ENCODE measurements at regions not wholly inside any gene's neighbourhood (a gene's known extent, or its start where the extent isn't known, plus 50 kb on each side); places are given as distances from the start of the nearest gene placed in this dataset.
"Not testable (repeated sequence)": the region's sequence is repeated elsewhere in the genome, so short reads cannot be mapped to it uniquely, and the experiment has no call there.

- H3K9me3 ChIP-seq = no peaks in the 10 kb centered on the region
- intact Hi-C loops (cut with DNase I, micrococcal nuclease) = no loop called here
- no peaks in the 10 kb centered on the region for H3K4me1 ChIP-seq (ENCODE audit: low read depth)
- no peak overlapping the region for H3K4me3 ChIP-seq
- no peak for TF ChIP-seq CTCF (IDR thresholded peaks at IDR 0.05)
- no peaks in the 10 kb centered on the region for H3K36me3 ChIP-seq (ENCODE audit: low read depth)
- ATAC-seq (no peak), DNase-seq (no peak)
Observed at GRCh38 chr3:22441711-22442110, 690.7 kb upstream of the ZNF385D start.

GRCh38 chr3:22443571-22444233 lies 692.7 kb upstream of the ZNF385D start:
- no peak for TF ChIP-seq CTCF (IDR thresholded peaks at IDR 0.05)
- H3K4me3 ChIP-seq = no peak overlapping the region
- H3K36me3 ChIP-seq (ENCODE audit: low read depth) = no peaks in the 10 kb centered on the region
- intact Hi-C loops (cut with DNase I, micrococcal nuclease) = no loop called here
- no peak for ATAC-seq
- no peaks in the 10 kb centered on the region for H3K4me1 ChIP-seq (ENCODE audit: low read depth)
- DNase-seq = no peak
- H3K9me3 ChIP-seq = no peaks in the 10 kb centered on the region

DNA sequence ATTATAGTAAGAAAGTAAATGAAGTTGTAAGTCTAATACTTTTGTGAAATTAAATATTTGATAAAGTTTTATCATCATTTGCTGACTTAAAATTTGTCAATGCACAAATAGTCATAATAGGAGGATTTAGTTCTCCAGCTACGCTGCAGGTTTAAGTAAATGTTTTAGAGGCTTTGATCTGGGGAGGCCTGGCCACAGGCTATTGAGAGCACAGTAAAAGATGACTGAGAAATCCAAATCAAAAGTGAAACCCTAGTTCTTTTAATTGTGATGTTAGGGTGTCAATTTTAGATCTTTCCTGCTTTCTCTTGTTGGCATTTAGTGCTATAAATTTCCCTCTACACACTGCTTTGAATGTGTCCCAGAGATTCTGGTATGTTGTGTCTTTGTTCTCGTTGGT lies 694.3 kb upstream of the ZNF385D start:
- DNase-seq; intact Hi-C loops (cut with DNase I, micrococcal nuclease); H3K4me3 ChIP-seq; ATAC-seq; H3K9me3 ChIP-seq; H3K36me3 ChIP-seq (ENCODE audit: low read depth); H3K4me1 ChIP-seq (ENCODE audit: low read depth): not testable (repeated sequence)

GRCh38 chr3:22450786-22451400 lies 699.9 kb upstream of the ZNF385D start:
- no peak for ATAC-seq
- H3K9me3 ChIP-seq = no peaks in the 10 kb centered on the region
- no peaks in the 10 kb centered on the region for H3K36me3 ChIP-seq (ENCODE audit: low read depth)
- H3K4me3 ChIP-seq = no peak overlapping the region
- H3K4me1 ChIP-seq (ENCODE audit: low read depth) = no peaks in the 10 kb centered on the region
- no peak for TF ChIP-seq CTCF (IDR thresholded peaks at IDR 0.05)
- no peak for DNase-seq
- intact Hi-C loops (cut with DNase I, micrococcal nuclease) = no loop called here

- ATAC-seq (no peak), DNase-seq (no peak)
- TF ChIP-seq CTCF (IDR thresholded peaks at IDR 0.05) = no peak
- no peaks in the 10 kb centered on the region for H3K9me3 ChIP-seq
- no peak overlapping the region for H3K4me3 ChIP-seq
- intact Hi-C loops (cut with DNase I, micrococcal nuclease) = no loop called here
- no peaks in the 10 kb centered on the region for H3K36me3 ChIP-seq (ENCODE audit: low read depth)
- no peaks in the 10 kb centered on the region for H3K4me1 ChIP-seq (ENCODE audit: low read depth)
Observed at GRCh38 chr3:22451501-22451900, 700.5 kb upstream of the ZNF385D start.

DNA sequence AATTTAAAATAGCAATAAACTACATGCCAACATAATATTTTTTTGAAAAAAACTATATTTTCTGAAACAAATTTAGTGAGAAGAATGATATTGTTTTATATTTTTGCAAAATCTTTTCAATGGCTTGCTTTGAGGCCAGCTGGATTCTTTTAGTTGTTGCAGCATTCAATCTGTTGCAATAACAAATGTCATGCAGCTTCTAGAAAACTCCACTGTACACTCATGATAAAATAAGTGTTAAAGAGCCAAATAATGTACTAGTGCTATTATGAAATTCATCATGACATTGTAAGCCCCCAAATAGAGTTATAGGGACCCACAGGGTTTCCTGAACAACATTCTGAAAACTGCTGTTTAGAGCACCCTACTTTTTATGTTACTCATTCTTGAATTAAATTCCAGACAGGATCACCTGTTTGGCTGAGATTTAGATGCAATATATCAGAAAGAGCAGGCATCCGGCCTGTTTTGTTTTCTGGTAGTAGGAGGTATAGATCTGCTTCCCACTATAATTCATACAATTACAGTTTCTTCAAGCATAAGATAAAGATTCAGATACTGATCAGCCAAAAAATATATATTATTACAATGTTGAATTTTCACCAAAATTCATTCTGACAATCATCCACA lies 703.0 kb upstream of the ZNF385D start:
- intact Hi-C loops (cut with DNase I, micrococcal nuclease) = no loop called here
- ATAC-seq (no peak), DNase-seq (no peak)
- no peak for TF ChIP-seq CTCF (IDR thresholded peaks at IDR 0.05)
- Histone ChIP-seq H3K9me3 (no peaks in the 10 kb centered on the region), H3K4me3 (no peak overlapping the region), H3K4me1 (ENCODE audit: low read depth) (no peaks in the 10 kb centered on the region), H3K36me3 (ENCODE audit: low read depth) (no peaks in the 10 kb centered on the region)

Data from mucosa of descending colon (tissue), 3 donors.